GM19397 (cell line): ENCODE measurements at regions not wholly inside any gene's neighbourhood (a gene's known extent, or its start where the extent isn't known, plus 50 kb on each side); places are given as distances from the start of the nearest gene placed in this dataset.

ENCODE experiments used
- ATAC-seq: cut with Tn5 transposase; IDR thresholded peaks from one replicate; pipeline ENCODE4 v1.9.1; 2021; ENCODE audit warnings: mild to moderate bottlenecking, moderate library complexity; ENCODE audit not compliant: unreplicated experiment

DNA sequence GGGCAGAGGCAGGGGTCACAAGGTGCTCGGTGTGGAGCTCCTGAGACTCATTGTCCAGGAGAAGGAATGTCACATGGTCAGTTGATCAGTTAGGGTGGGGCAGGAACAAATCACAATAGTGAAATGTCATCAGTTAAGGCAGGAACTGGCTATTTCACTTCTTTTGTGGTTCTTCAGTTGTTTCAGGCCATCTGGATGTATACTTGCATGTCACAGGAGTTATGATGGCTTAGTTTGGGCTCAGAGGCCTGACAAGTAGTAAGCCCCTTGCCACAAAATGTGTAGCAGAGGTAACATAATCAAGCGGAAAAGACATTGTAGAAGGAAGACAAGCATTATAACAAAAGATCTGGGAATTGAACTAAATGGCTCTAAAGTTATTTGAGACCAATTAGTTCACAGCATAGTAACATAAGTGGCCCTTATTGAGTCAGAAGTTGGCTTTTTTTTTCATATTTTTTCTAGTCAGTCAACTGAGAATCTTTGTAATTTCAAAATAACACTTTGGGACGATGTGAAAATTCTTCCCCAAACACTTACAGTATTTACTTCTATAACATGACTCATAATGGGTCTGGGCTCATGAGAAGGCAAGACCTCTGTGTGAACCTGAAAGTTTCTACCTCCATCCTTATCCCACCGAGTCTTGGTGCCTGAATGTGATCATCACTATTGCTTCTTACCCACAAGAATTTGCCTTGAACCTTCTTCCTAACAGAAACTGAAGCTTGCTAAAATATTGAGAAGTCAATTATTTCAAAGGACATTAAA, 137.0 kb upstream of the DPT start:
- no peak for ATAC-seq

GRCh38 chr1:168867941-168868634, 139.1 kb upstream of the DPT start:
- no peak for ATAC-seq

DNA sequence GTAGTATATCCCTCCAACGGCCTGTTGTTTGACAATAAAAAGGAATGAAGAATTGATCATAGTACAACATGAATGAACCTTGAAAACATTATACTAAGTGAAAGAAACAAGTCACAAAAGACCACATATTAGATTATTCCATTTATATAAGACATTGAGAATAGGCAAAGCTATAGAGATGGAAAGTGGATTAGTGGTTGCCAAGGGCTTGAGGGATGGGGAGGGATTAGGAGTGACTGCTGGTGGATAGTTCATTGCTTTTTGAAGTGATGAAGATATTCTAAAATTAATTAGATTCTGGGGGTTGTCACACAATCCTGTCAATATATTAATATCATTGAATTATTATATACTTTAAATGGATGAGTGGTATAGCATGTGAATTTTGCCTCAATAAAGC, 142.5 kb upstream of the DPT start:
- no peak for ATAC-seq

- ATAC-seq, result no peak
These were observed 146.8 kb upstream of the DPT start for GRCh38 chr1:168875831-168876230.

- no peak for ATAC-seq
These were observed 147.8 kb upstream of the DPT start for GRCh38 chr1:168876830-168877229.

GRCh38 chr1:168879896-168880734, 151.1 kb upstream of the DPT start:
- no peak for ATAC-seq

DNA sequence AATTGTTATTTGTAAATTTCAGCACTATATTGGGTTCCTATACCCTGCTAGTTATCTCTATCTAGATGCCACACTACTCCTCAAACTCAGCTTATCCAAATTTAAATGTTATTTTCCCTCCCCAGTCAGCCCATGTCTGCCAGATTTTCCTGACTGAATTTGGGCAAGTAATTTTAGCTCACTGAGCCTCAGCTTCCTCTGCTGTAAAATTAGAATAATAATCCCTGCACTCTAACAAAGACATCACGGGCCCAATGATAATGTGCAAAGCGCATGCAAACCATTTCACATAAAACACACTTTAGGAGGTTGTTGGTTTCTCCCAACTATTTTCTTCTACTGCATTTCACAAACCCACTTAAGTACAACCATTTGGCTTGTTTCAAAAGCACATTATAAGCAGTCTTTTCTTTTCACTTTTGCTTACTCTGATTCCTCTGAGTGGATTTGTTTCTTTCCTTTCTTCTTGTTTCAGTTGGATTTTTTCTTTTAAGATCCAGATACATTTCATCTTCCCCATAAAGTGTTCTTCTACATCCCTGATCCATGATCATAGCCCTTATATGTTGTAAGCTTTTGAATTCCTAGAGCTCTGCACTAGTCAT, 152.8 kb upstream of the DPT start:
- ATAC-seq, result no peak

DNA sequence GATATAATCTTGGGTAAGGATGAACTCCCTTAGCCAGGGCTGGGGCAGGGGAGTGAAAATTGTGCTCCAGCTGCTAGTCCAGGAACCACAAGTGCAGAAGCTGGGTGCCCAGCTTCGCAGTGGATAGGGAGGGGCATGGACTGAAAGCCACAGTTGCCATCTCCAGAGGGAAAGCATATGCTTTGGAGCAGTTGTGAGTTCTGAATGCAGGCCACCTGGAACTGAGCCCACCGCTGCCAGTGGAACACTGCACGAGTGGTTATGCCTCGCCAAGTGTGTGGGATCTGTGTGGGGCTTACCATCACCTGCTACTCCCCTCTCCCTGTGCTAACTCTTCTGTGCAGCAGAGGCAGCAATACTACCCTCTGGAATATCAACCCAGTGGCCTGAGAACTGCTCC, 158.4 kb upstream of the DPT start:
- ATAC-seq, result no peak

GRCh38 chr1:168888418-168888817, 159.4 kb upstream of the DPT start:
- no peak for ATAC-seq

DNA sequence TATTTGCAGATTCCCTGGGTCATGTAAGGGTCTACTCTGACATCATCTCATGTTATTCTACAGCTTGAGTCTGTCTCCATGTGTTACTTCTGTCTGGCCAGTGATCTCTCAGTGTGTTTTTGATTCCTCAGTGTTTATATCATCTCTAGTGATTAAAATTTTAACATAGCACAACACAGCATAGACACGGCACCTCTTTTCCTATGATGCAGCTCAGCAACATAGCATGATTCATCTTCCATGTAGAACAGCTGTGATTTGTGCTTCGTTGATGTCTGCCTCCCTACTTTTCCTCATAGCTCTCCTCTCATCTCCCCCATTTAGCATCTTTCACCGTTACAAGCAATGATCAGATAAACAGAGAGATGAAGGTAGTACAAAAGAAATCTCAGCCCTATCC, 163.9 kb upstream of the DPT start:
- no peak for ATAC-seq

GRCh38 chr1:168893359-168893801, 164.4 kb upstream of the DPT start:
- no peak for ATAC-seq

DNA sequence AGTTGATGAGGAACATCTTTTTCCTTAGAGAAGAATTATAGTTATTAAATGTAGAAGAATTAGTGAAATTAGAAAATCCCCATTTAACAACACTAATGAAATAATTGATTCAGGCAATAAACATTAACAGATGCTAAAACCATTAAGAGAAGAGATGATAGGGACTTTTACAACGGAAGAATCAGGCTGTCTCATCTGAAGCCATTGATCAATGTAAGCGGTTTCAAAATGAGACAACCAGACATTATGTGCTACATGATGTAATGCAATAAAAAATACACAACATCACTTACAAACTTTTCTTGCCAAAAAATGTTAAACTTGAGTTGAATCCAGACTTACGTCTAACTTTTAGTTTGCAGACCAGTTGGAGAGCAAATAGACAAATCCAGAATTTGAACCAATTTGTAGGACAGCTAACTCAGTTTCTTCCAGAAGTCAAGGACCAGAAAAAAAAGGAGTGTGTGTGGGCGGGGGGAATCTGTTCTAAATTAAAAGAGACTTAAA, 165.4 kb upstream of the DPT start:
- no peak for ATAC-seq

GRCh38 chr1:168897249-168897648, 168.2 kb upstream of the DPT start:
- ATAC-seq, result no peak

DNA sequence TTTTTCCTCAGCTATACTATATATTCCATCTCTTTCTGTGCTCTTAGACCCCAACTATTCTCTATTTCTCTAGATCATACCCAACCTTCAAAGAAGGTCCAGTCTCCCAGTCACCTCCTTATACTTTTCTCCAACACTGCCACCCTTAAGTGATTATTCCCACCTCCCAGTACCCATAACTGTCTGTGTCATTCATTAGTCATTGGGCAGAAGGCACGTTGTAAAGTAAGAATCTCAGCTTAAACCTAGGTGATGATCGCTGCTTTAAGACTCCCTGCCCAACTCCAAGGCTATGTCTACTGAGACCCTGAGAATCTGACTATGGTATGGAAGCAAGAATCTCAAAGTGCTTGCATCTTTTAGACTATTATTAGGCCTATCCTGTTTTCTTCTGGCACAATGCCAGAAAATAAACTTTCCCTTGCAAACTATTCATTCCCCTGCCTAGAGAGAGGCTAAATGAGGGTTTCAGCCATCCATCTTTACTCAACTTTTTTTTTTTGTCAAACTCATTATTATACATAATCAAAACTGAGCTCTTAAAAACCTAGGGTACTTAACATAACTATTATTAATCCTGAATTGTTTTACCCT, 174.3 kb upstream of the DPT start:
- ATAC-seq, result no peak

GRCh38 chr1:168905633-168906032, 176.6 kb upstream of the DPT start:
- ATAC-seq, result no peak

GRCh38 chr1:168906367-168906766, 177.4 kb upstream of the DPT start:
- ATAC-seq, result no peak

DNA sequence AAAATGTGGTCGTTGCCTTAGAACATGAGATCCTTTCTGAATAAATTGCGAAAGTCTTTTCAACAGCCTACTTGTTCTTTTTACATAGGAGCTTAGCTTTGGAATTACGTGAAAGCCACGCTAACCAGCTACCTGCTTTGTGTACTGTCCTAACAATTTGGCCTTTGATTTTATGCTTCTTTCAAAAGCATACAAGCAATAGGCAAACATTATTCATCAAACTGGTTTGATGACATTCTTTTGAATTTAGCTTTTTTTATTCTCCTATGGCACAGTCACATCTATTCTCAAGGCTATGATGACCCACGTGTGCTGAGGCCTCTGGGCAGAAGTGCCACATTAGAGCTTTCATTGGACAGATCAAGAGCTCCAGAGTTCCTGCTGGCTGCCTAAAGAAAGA, 178.0 kb upstream of the DPT start:
- no peak for ATAC-seq

DNA sequence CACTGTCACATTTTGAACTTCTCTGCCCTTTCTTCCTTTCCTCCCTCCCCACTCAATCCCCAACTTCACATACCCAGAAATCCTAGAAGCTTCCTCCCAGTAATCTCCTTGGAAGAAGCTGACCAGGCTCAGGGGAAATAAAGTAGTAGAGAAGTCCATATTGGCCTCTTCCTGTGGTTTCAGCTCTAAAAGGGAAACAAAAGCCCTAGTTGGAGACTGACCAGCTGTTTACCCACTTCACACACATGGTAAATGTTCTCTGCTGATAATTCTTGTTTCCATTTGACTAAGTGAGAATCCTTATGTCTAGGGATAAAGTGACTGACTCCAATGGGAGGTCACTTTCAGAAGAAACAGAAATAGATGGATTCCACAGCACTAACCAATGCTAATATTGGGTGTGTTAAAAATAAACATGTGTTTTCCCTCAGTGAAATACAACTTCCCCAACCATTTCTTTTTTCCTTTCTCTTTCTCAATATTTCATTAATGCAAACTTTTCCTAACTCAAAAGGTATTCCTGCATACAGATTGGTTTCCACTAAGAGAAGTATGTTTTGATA, 178.9 kb upstream of the DPT start:
- ATAC-seq, result no peak

DNA sequence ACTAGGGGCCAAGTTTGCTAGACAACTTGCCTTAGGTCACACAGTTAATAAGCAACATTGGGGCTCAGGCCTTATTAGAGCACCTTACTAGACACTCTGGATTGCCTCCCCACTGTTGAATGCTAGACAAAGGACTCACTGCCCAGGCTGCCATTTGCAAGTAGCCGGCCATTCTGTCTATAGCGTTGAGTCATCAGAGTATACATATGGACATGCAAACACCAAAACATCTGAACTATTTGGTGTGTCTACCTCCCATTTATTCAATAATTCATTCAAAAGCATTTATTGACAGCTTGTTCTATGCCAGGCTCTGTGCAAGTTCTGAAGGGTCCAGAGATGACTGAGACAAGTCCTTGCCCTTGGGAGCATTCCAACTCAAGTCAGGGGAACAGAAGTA, 181.4 kb upstream of the DPT start:
- no peak for ATAC-seq

- no peak for ATAC-seq
These were observed 182.4 kb upstream of the DPT start for GRCh38 chr1:168911370-168911769.
